ENCODE measurements at regions not wholly inside any gene's neighbourhood (a gene's known extent, or its start where the extent isn't known, plus 50 kb on each side); places are given as distances from the start of the nearest gene placed in this dataset.

DNA sequence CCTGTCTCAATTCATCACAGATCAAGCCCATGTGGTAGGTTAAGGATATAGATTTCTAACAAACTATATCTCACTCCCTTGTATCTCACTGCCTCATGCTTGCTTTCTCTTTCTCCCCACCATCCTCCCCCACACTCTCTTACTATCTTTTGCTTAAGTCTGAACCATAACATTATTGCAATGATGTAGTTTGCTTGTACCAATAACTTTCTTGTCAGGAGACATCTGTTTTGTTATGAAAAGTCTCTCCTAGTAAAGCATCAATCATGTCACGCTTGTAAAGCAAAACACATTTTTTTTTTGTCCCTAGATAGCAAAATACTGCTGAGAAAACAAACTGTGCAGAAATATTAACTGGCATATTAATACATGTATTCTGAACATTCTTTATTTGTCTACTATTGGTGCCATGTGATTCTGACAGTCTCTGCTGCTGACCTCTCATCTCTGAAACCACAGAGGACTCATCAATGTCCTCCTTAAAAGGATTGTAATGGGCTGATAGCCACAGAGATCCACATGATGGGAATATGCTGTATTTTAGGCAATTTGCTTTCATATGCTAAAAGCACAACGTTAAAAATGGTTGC is 217.5 kb downstream of the VEGFC start:
- POLR2A ChIA-PET, result no interaction called here

DNA sequence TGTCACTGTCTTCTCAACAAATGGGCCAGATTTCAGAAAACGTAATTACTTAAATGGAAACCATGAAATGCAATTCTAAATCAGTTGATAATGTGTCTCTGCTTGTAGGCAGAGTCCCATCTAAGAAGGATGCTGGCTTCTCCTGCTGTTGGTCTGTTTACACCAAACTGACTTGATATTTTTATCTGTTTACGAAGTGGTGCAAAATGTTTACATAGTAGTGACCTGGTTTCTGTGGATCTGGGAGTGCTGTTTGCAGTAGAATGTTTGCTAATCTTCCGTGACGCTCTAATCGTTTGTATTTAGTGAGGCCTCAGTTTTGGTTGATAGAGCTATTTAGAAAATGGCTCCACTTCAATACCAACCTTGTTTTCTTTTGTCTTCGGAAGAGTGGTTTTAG is 213.5 kb downstream of the VEGFC start:
- H3K27me3 ChIP-seq (ENCODE audit: control insufficient read depth, insufficient read depth, low read length), result no peaks in the 10 kb centered on the region
- no peak for TF ChIP-seq CTCF (IDR thresholded peaks at IDR 0.05; ENCODE audit: insufficient read depth, low read depth, low read length)
- DNase-seq (ENCODE audit: low read depth), result no peak
- ChIA-PET CTCF (interaction anchor here (1.4 kb wide), 1 partner anchor 36 kb away, joined by 4 read pairs; no protein-coding TSS in a partner anchor), POLR2A (no interaction called here)
- H3K36me3 ChIP-seq (ENCODE audit: control insufficient read depth, insufficient read depth, low read length), result no peaks in the 10 kb centered on the region
- no peak overlapping the region for H3K4me3 ChIP-seq (ENCODE audit: low read depth, low read length)

More for the DNA sequence above, 217.5 kb downstream of the VEGFC start:
- CTCF ChIA-PET, result no interaction called here
- DNase-seq (ENCODE audit: low read depth), result no peak
- H3K36me3 ChIP-seq (ENCODE audit: control insufficient read depth, insufficient read depth, low read length), result no peaks in the 10 kb centered on the region
- TF ChIP-seq CTCF (IDR thresholded peaks at IDR 0.05; ENCODE audit: insufficient read depth, low read depth, low read length), result no peak
- no peaks in the 10 kb centered on the region for H3K27me3 ChIP-seq (ENCODE audit: control insufficient read depth, insufficient read depth, low read length)
- no peak overlapping the region for H3K4me3 ChIP-seq (ENCODE audit: low read depth, low read length)

- Histone ChIP-seq H3K36me3 (ENCODE audit: control insufficient read depth, insufficient read depth, low read length) (no peaks in the 10 kb centered on the region), H3K27me3 (ENCODE audit: control insufficient read depth, insufficient read depth, low read length) (no peaks in the 10 kb centered on the region), H3K4me3 (ENCODE audit: low read depth, low read length) (no peak overlapping the region)
- no peak for TF ChIP-seq CTCF (IDR thresholded peaks at IDR 0.05; ENCODE audit: insufficient read depth, low read depth, low read length)
- CTCF ChIA-PET, result no interaction called here
- no peak for DNase-seq (ENCODE audit: low read depth)
- POLR2A ChIA-PET, result no interaction called here
These were observed 209.4 kb downstream of the VEGFC start for GRCh38 chr4:176583278-176583677.

- ChIA-PET POLR2A (interaction anchor here (0.6 kb wide), 1 partner anchor 75 kb away, joined by 4 read pairs; no protein-coding TSS in a partner anchor), CTCF (interaction anchor here (0.9 kb wide), 1 partner anchor 14 kb away, joined by 3 read pairs; no protein-coding TSS in a partner anchor)
- Histone ChIP-seq H3K36me3 (ENCODE audit: control insufficient read depth, insufficient read depth, low read length) (no peaks in the 10 kb centered on the region), H3K27me3 (ENCODE audit: control insufficient read depth, insufficient read depth, low read length) (no peaks in the 10 kb centered on the region), H3K4me3 (ENCODE audit: low read depth, low read length) (no peak overlapping the region)
- DNase-seq (ENCODE audit: low read depth), result no peak
- no peak for TF ChIP-seq CTCF (IDR thresholded peaks at IDR 0.05; ENCODE audit: insufficient read depth, low read depth, low read length)
These were observed 208.6 kb downstream of the VEGFC start for GRCh38 chr4:176584031-176584606.

GRCh38 chr4:176587920-176588319 is 204.8 kb downstream of the VEGFC start:
- TF ChIP-seq CTCF (IDR thresholded peaks at IDR 0.05; ENCODE audit: insufficient read depth, low read depth, low read length), result no peak
- H3K27me3 ChIP-seq (ENCODE audit: control insufficient read depth, insufficient read depth, low read length), result no peaks in the 10 kb centered on the region
- CTCF ChIA-PET, result no interaction called here
- peak; percentile 65 for DNase-seq (ENCODE audit: low read depth)
- POLR2A ChIA-PET, result no interaction called here
- H3K4me3 ChIP-seq (ENCODE audit: low read depth, low read length), result no peak overlapping the region
- no peaks in the 10 kb centered on the region for H3K36me3 ChIP-seq (ENCODE audit: control insufficient read depth, insufficient read depth, low read length)
